B cell (primary cell): ENCODE measurements at regions not wholly inside any gene's neighbourhood (a gene's known extent, or its start where the extent isn't known, plus 50 kb on each side); places are given as distances from the start of the nearest gene placed in this dataset.

Experiments used
- CTCF ChIP-seq: fragments of 200-600 bp; IDR thresholded peaks from one replicate; pipeline ENCODE4 v1.8.0; 2022; ENCODE audit warnings: antibody characterized with exemption, mild to moderate bottlenecking
- EZH2 ChIP-seq: IDR thresholded peaks from 2 replicates; pipeline ENCODE4 v1.6.1; 2012; ENCODE audit warnings: borderline replicate concordance, low read depth, mild to moderate bottlenecking, moderate library complexity, low read length; ENCODE audit not compliant: insufficient read depth, poor library complexity, severe bottlenecking

- no peak for TF ChIP-seq CTCF
- TF ChIP-seq EZH2 = no peak
These were observed 397.7 kb upstream of the POU3F1 start for GRCh38 chr1:38444311-38444710.
